ENCODE measurements at regions not wholly inside any gene's neighbourhood (a gene's known extent, or its start where the extent isn't known, plus 50 kb on each side); places are given as distances from the start of the nearest gene placed in this dataset.

DNA sequence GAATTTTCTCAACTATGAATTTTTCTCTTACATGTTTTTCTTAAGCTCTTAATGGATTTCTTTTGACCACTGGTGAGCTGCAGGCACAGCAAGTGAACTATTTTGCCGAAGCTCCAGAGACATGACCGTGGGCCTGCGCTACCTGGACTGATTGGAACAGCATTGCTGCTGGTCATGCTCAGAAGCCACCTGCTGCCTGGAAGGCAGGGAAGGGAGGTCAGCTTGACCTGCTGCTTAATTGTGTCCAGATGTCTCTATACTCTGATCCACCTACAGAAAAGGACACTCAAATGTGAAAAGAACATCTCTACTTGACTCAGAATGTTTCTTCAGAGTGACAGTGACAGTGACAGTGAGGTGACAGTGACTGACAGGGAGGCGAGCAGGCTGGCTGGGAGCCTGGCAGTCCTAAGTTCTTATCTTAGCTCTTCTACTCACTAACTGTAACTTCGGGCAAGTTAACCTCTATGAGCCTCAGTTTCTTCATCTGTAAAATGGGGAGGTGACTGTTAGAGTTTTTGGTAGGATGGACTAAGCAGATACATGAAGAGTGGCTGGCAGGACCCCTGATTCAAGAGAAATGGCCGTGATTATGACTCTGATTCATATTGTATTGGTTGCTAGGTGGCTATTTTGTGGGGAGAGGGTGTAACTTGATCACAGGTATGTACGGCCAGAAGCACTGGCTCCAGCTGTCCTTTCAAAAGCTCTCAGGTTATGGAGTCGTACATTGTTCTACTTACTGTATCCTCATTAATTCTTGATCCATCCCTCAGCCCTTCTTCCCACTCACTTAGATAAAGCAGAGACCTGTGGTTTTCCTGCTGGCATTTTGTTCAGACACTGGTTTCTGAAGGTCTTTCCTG is 54.8 kb upstream of the DLG1 start:
- TF ChIP-seq EZH2phosphoT487 (IDR thresholded peaks at IDR 0.05; ENCODE audit: low read depth, severe bottlenecking, unreplicated experiment): no peak
- no peak for TF ChIP-seq EZH2 (IDR thresholded peaks at IDR 0.05; ENCODE audit: borderline replicate concordance)
- TF ChIP-seq, protein P1, sequence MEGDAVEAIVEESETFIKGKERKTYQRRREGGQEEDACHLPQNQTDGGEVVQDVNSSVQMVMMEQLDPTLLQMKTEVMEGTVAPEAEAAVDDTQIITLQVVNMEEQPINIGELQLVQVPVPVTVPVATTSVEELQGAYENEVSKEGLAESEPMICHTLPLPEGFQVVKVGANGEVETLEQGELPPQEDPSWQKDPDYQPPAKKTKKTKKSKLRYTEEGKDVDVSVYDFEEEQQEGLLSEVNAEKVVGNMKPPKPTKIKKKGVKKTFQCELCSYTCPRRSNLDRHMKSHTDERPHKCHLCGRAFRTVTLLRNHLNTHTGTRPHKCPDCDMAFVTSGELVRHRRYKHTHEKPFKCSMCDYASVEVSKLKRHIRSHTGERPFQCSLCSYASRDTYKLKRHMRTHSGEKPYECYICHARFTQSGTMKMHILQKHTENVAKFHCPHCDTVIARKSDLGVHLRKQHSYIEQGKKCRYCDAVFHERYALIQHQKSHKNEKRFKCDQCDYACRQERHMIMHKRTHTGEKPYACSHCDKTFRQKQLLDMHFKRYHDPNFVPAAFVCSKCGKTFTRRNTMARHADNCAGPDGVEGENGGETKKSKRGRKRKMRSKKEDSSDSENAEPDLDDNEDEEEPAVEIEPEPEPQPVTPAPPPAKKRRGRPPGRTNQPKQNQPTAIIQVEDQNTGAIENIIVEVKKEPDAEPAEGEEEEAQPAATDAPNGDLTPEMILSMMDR (IDR thresholded peaks at IDR 0.05; ENCODE audit: poor library complexity): no peak

All from hepatocyte (in vitro differentiated cells).